ENCODE measurements at regions not wholly inside any gene's neighbourhood (a gene's known extent, or its start where the extent isn't known, plus 50 kb on each side); places are given as distances from the start of the nearest gene placed in this dataset.

DNA sequence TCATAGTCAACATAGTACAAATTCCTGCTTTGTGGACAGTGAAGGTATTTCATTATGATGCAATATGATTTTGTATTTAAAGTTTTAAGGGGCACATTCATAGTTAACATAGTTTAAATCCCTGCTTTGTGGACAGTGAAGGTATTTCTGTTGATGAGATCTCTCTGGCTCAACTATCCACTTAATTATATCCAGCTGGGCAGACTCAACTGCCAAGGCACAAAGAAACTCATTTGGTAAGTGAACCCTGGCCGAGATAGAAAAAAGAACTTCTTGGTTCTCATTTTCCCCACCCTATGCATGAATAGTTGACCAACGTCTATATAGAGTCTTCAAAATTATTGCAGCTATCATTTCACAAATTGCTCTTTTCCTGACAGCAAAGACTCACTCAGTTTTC, 1194.6 kb downstream of the NCAM2 start (continued):
- no peak for TF ChIP-seq CHD7 (IDR thresholded peaks at IDR 0.05; ENCODE audit: insufficient replicate concordance, low read length)
- no peak for TF ChIP-seq KDM4A (IDR thresholded peaks at IDR 0.05; ENCODE audit: low read depth, low read length, severe bottlenecking)
- TF ChIP-seq SP1 (IDR thresholded peaks at IDR 0.05; ENCODE audit: low read depth, low read length) = no peak
- TF ChIP-seq GTF2F1 (IDR thresholded peaks at IDR 0.05; ENCODE audit: borderline replicate concordance, low read depth, low read length) = no peak
- no peak for TF ChIP-seq CHD1 (IDR thresholded peaks at IDR 0.05; ENCODE audit: low read depth, low read length)
- TF ChIP-seq SP2 (IDR thresholded peaks at IDR 0.05; ENCODE audit: low read length) = no peak
- no peak for TF ChIP-seq HDAC6 (IDR thresholded peaks at IDR 0.05; ENCODE audit: low read depth, low read length)

Measured in H1 (cell line).